GM23338 (cell line): ENCODE measurements at regions not wholly inside any gene's neighbourhood (a gene's known extent, or its start where the extent isn't known, plus 50 kb on each side); places are given as distances from the start of the nearest gene placed in this dataset.

Source experiments
- ATAC-seq: fragments of 200-7000 bp; cut with Tn5 transposase; 3 replicates; pipeline ENCODE4 v1.9.1; 2020
- DNase-seq: peaks from one replicate; pipeline ENCODE4 v3.0.0-alpha.2; 2015; ENCODE audit warnings: low spot score
- H2AFZ ChIP-seq: fragments of 200-600 bp; sonication (generic); 2 replicates; pipeline ENCODE4 v1.8.0; 2016; ENCODE audit warnings: antibody characterized with exemption, mild to moderate bottlenecking, moderate library complexity
- H3F3A ChIP-seq: fragments of 200-600 bp; sonication (generic); replicated peaks from 2 replicates; pipeline ENCODE4 v1.8.0; 2017; ENCODE audit warnings: antibody characterized with exemption, mixed run types, low read depth
- H3K27ac ChIP-seq: fragments of 200-600 bp; sonication (generic); 2 replicates; pipeline ENCODE4 v1.6.1; 2016; ENCODE audit warnings: low read depth
- H3K27me3 ChIP-seq: fragments of 200-600 bp; sonication (generic); 2 replicates; pipeline ENCODE4 v1.8.0; 2016; ENCODE audit warnings: mild to moderate bottlenecking, mixed run types, moderate library complexity; ENCODE audit not compliant: insufficient read depth
- H3K36me3 ChIP-seq: fragments of 200-600 bp; sonication (generic); 2 replicates; pipeline ENCODE4 v1.8.0; 2016; ENCODE audit warnings: mild to moderate bottlenecking; ENCODE audit not compliant: insufficient read depth
- H3K4me1 ChIP-seq: fragments of 200-600 bp; sonication (generic); 2 replicates; pipeline ENCODE4 v1.8.0; 2016; ENCODE audit warnings: mild to moderate bottlenecking, moderate library complexity; ENCODE audit not compliant: insufficient read depth
- H3K4me2 ChIP-seq: fragments of 200-600 bp; sonication (generic); 2 replicates; pipeline ENCODE4 v1.7.1; 2017; ENCODE audit warnings: mixed run types
- H3K4me3 ChIP-seq: fragments of 200-600 bp; sonication (generic); 2 replicates; pipeline ENCODE4 v1.6.1; 2016; ENCODE audit warnings: mixed run types
- H3K79me2 ChIP-seq: fragments of 200-600 bp; sonication (generic); replicated peaks from 2 replicates; pipeline ENCODE4 v1.8.0; 2017; ENCODE audit warnings: mild to moderate bottlenecking; ENCODE audit not compliant: insufficient read depth
- H3K9me2 ChIP-seq: fragments of 200-600 bp; sonication (generic); 2 replicates; pipeline ENCODE4 v1.8.0; 2017; ENCODE audit not compliant: insufficient read depth
- H4K20me1 ChIP-seq: fragments of 200-600 bp; sonication (generic); replicated peaks from 2 replicates; pipeline ENCODE4 v1.8.0; 2017; ENCODE audit warnings: mild to moderate bottlenecking; ENCODE audit not compliant: insufficient read depth
- H3K27ac Mint-ChIP-seq: 2 replicates; pipeline ENCODE4 v1.8.0; 2020; ENCODE audit warnings: inconsistent platforms, mild to moderate bottlenecking, moderate library complexity, mixed read lengths
- H3K27me3 Mint-ChIP-seq: 3 replicates; pipeline ENCODE4 v1.8.0; 2022; ENCODE audit warnings: low read depth, mild to moderate bottlenecking, moderate library complexity, mixed read lengths, inconsistent platforms; ENCODE audit not compliant: insufficient read depth, poor library complexity
- H3K36me3 Mint-ChIP-seq: 3 replicates; pipeline ENCODE4 v1.8.0; 2021; ENCODE audit warnings: low read depth, mild to moderate bottlenecking, inconsistent platforms, moderate library complexity, mixed read lengths
- H3K4me1 Mint-ChIP-seq: 3 replicates; pipeline ENCODE4 v1.8.0; 2020; ENCODE audit warnings: mild to moderate bottlenecking, inconsistent platforms, mixed read lengths
- H3K4me3 Mint-ChIP-seq: 3 replicates; pipeline ENCODE4 v1.8.0; 2021; ENCODE audit warnings: moderate library complexity, mild to moderate bottlenecking, inconsistent platforms, mixed read lengths
- H3K9me3 Mint-ChIP-seq: 3 replicates; pipeline ENCODE4 v1.8.0; 2020; ENCODE audit warnings: moderate library complexity, mild to moderate bottlenecking, inconsistent platforms, mixed read lengths
- CREB1 ChIP-seq: fragments of 250-450 bp; sonication (Bioruptor Pico); IDR thresholded peaks from 2 replicates; pipeline ENCODE4 v1.5.0; 2020; ENCODE audit warnings: low read depth, mild to moderate bottlenecking, moderate library complexity
- CTCF ChIP-seq, 2 experiments: fragments of 200-600 bp in 1 of 2; sonication (generic) in 1 of 2; conservative IDR thresholded peaks; 2 replicates each; pipeline versions ENCODE4 v1.5.1 to v1.6.1; 2016 to 2017; ENCODE audit warnings: antibody characterized with exemption in 2 of 2, low read depth in 2 of 2, mild to moderate bottlenecking in 2 of 2, moderate library complexity in 1 of 2
- ETS1 ChIP-seq: IDR thresholded peaks from 2 replicates; pipeline ENCODE4 v1.6.1; 2016; ENCODE audit warnings: antibody characterized with exemption
- EZH2 ChIP-seq: fragments of 200-600 bp; sonication (generic); IDR thresholded peaks from one replicate; pipeline ENCODE4 v1.8.0; 2017; ENCODE audit warnings: antibody characterized with exemption, mild to moderate bottlenecking, low read depth; ENCODE audit not compliant: unreplicated experiment
- JUNB ChIP-seq: IDR thresholded peaks from one replicate; pipeline ENCODE4 v1.6.1; 2016; ENCODE audit warnings: antibody characterized with exemption; ENCODE audit not compliant: unreplicated experiment
- NANOG ChIP-seq: IDR thresholded peaks from 2 replicates; pipeline ENCODE4 v1.6.1; 2016; ENCODE audit warnings: antibody characterized with exemption, borderline replicate concordance
- POLR2AphosphoS5 ChIP-seq: IDR thresholded peaks from 2 replicates; pipeline ENCODE4 v1.6.1; 2016; ENCODE audit warnings: antibody characterized with exemption, low read depth
- REST ChIP-seq: IDR thresholded peaks from one replicate; pipeline ENCODE4 v1.6.1; 2018; ENCODE audit warnings: antibody characterized with exemption; ENCODE audit not compliant: unreplicated experiment
- STAT1 ChIP-seq: IDR thresholded peaks from one replicate; pipeline ENCODE4 v1.6.1; 2016; ENCODE audit warnings: antibody characterized with exemption; ENCODE audit not compliant: unreplicated experiment
- ZNF114 ChIP-seq: fragments of 250-450 bp; sonication (Bioruptor Pico); IDR thresholded peaks from 2 replicates; pipeline ENCODE4 v1.5.0; 2020; ENCODE audit warnings: mild to moderate bottlenecking, moderate library complexity

- no peaks in the 10 kb centered on the region for H3K79me2 ChIP-seq
- no peaks in the 10 kb centered on the region for H3K4me1 ChIP-seq
- H3K27ac Mint-ChIP-seq, result no peak overlapping the region
- 0 out of 3 replicates have a peak, but pooled peaks cover 2% of the 10 kb centered on the region for H3K9me3 Mint-ChIP-seq
- TF ChIP-seq ETS1 (no peak), POLR2AphosphoS5 (no peak), JUNB (no peak), STAT1 (no peak), CREB1 (CRISPR knock-in tag) (no peak), ZNF114 (CRISPR knock-in tag) (no peak), NANOG (no peak), REST (no peak), CTCF (conservative IDR thresholded peaks at IDR 0.05; ENCODE audit: low read depth in 2 of 2) (no peak), EZH2 (no peak)
- H3K4me2 ChIP-seq, result no peak overlapping the region
- H3K36me3 ChIP-seq, result no peaks in the 10 kb centered on the region
- no peak overlapping the region for H3K4me3 ChIP-seq
- DNase-seq (no peak), ATAC-seq (no peak)
- no peaks in the 10 kb centered on the region for H3K27me3 ChIP-seq
- H3K27ac ChIP-seq, result no peak overlapping the region
- H3K9me2 ChIP-seq, result peaks cover 14% of the 10 kb centered on the region; the same call in 1 of the 2 replicates
- H3K4me3 Mint-ChIP-seq, result no peak overlapping the region
- no peaks in the 10 kb centered on the region for H3K36me3 Mint-ChIP-seq
- no peaks in the 10 kb centered on the region for H4K20me1 ChIP-seq
- H3F3A ChIP-seq, result no peaks in the 10 kb centered on the region
- peaks cover 2% of the 10 kb centered on the region for H3K27me3 Mint-ChIP-seq
- no peak overlapping the region for H2AFZ ChIP-seq
- H3K4me1 Mint-ChIP-seq, result peaks cover 13% of the 10 kb centered on the region
Measured at GRCh38 chr20:24070679-24071078, 82.1 kb upstream of the GGTLC1 start.
